ENCODE measurements at regions not wholly inside any gene's neighbourhood (a gene's known extent, or its start where the extent isn't known, plus 50 kb on each side); places are given as distances from the start of the nearest gene placed in this dataset.

DNA sequence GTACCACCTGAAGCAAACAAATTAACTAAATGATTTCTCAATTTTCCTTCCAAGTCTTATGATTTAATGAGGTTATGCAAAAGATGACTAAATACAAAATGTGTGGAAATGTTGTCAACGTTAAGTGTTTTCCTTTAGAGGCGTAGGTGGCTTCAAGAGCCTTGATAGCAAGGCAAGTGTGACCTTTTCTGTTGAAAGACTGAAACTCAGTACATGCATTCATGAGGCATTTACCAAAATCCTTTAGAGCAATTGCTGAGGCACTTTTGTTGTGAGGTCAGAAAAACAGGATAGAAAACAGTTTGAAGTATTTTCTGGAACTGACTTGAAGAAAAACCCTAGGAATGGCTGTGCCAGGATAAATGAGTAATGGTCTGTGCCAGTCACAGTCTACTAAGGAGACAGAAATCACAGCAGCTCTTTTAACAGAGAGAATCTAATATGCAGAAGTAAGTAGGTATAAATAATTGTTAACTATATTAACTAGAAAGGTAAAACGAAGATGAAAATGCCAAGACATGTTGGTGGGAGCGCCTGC, 326.5 kb upstream of the CDH20 start:
- H3K36me3 ChIP-seq (replicated peaks) = no peaks in the 10 kb centered on the region
- in situ Hi-C loops (cut with HindIII; ENCODE audit: low pct_ligation_motif_present, low sequenced_read_pairs) = no loop called here
- H3K27ac ChIP-seq = no peak overlapping the region
- no peak for DNase-seq
- H3K4me3 ChIP-seq (ENCODE audit: low read depth, low read length) = no peak overlapping the region
- no peaks in the 10 kb centered on the region for H3K27me3 ChIP-seq (replicated peaks)
- TF ChIP-seq, protein P1, sequence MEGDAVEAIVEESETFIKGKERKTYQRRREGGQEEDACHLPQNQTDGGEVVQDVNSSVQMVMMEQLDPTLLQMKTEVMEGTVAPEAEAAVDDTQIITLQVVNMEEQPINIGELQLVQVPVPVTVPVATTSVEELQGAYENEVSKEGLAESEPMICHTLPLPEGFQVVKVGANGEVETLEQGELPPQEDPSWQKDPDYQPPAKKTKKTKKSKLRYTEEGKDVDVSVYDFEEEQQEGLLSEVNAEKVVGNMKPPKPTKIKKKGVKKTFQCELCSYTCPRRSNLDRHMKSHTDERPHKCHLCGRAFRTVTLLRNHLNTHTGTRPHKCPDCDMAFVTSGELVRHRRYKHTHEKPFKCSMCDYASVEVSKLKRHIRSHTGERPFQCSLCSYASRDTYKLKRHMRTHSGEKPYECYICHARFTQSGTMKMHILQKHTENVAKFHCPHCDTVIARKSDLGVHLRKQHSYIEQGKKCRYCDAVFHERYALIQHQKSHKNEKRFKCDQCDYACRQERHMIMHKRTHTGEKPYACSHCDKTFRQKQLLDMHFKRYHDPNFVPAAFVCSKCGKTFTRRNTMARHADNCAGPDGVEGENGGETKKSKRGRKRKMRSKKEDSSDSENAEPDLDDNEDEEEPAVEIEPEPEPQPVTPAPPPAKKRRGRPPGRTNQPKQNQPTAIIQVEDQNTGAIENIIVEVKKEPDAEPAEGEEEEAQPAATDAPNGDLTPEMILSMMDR (IDR thresholded peaks at IDR 0.05; ENCODE audit: low read depth, low read length, missing control alignments) = no peak

DNA sequence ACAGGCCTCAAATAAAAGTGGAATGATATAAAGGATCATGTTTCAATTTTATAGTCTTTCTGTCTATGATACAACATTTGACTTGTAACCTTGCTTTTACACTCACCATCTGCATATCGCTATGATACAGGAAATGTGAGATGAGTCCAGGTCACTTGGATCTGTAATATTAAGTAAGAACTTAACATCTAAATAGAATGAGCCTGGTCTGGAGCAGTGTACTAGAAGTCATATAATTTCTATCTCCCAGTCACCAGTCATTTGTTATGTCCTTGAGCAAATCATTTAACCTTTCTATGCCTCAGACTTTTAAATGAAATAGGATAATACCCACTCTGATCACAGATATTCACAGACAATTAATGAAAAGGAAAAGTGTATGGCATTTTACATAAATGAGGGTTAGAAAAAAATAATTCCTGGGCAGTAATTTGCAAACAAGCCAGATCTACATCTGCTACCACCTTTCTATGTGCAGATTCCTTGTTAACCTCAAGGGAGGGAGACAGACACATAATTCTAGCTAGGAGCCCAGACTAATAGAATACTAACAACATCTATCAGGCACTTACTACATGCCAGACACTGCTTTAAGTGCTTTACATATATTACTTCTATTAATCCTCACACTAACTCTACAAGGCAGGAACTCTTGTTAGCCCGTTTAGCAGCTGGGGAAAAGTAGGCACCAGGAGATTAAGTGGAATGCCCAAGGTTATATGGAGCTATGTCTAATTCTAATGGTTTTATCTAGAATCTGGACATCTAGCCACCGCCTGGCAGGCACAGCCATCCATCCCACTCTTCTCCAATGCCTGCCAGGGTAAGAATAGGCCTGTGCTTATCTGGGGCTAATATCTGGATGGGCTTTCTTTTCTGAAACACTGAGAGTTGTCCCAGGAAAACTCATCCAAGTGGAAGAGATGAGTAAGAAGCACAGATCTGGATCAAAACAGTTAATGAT, 313.6 kb upstream of the CDH20 start:
- Histone ChIP-seq H3K4me3 (ENCODE audit: low read depth, low read length) (no peak overlapping the region), H3K36me3 (replicated peaks) (no peaks in the 10 kb centered on the region), H3K27ac (no peak overlapping the region), H3K27me3 (replicated peaks) (no peaks in the 10 kb centered on the region)
- in situ Hi-C loops (cut with HindIII; ENCODE audit: low pct_ligation_motif_present, low sequenced_read_pairs) = no loop called here
- DNase-seq = no peak
- TF ChIP-seq, protein P1 (IDR thresholded peaks at IDR 0.05; ENCODE audit: low read depth, low read length, missing control alignments) = no peak

GRCh38 chr18:61025596-61025995, 307.6 kb upstream of the CDH20 start:
- H3K36me3 ChIP-seq (replicated peaks) = no peaks in the 10 kb centered on the region
- H3K27me3 ChIP-seq (replicated peaks) = no peaks in the 10 kb centered on the region
- in situ Hi-C loops (cut with HindIII; ENCODE audit: low pct_ligation_motif_present, low sequenced_read_pairs) = no loop called here
- TF ChIP-seq, protein P1 (IDR thresholded peaks at IDR 0.05; ENCODE audit: low read depth, low read length, missing control alignments) = no peak
- DNase-seq = no peak
- H3K27ac ChIP-seq = no peak overlapping the region
- no peak overlapping the region for H3K4me3 ChIP-seq (ENCODE audit: low read depth, low read length)

DNA sequence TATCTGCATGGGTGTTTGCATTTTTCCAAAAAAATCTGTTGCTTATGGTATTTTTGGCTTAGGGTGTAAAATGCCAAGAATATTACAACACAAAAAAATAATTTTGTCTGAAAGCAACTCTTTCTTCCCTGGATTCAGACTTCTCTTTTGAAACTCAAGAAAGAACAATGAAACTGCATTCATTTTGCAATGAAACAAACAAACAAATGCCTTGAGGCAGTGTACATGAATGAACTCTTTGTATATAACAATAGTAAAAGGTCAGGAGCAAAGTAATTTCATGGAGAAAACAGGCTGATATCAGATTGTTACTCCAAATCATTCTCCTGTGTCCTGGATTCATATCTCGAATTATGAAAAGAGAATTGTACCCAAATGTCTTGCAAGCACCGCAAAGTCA, 301.6 kb upstream of the CDH20 start:
- DNase-seq = no peak
- Histone ChIP-seq H3K4me3 (ENCODE audit: low read depth, low read length) (no peak overlapping the region), H3K27me3 (replicated peaks) (no peaks in the 10 kb centered on the region), H3K36me3 (replicated peaks) (no peaks in the 10 kb centered on the region), H3K27ac (no peak overlapping the region)
- in situ Hi-C loops (cut with HindIII; ENCODE audit: low pct_ligation_motif_present, low sequenced_read_pairs) = no loop called here
- TF ChIP-seq, protein P1 (IDR thresholded peaks at IDR 0.05; ENCODE audit: low read depth, low read length, missing control alignments) = no peak

GRCh38 chr18:61034580-61034979, 298.6 kb upstream of the CDH20 start:
- in situ Hi-C loops (cut with HindIII; ENCODE audit: low pct_ligation_motif_present, low sequenced_read_pairs) = no loop called here
- Histone ChIP-seq H3K36me3 (replicated peaks) (no peaks in the 10 kb centered on the region), H3K4me3 (ENCODE audit: low read depth, low read length) (no peak overlapping the region), H3K27me3 (replicated peaks) (no peaks in the 10 kb centered on the region), H3K27ac (no peak overlapping the region)
- TF ChIP-seq, protein P1 (IDR thresholded peaks at IDR 0.05; ENCODE audit: low read depth, low read length, missing control alignments) = no peak
- no peak for DNase-seq
